BJ (cell line): ENCODE measurements at regions not wholly inside any gene's neighbourhood (a gene's known extent, or its start where the extent isn't known, plus 50 kb on each side); places are given as distances from the start of the nearest gene placed in this dataset.

Source experiments
- CTCF ChIA-PET: fragments of 350-600 bp; formaldehyde crosslinking; extraction: SDS; loops from one replicate; lab custom pipeline; 2021; ENCODE audit warnings: antibody characterized with exemption, inconsistent platforms; lab: Yijun Ruan, JAX
- POLR2A ChIA-PET: fragments of 300-600 bp; sonication (Branson Sonifier 250); formaldehyde crosslinking; extraction: SDS; loops from one replicate; lab custom pipeline; 2021; ENCODE audit warnings: antibody characterized with exemption; lab: Charles Lee
- DNase-seq: peaks from one replicate; pipeline ENCODE4 v3.0.0-alpha.2; 2011; ENCODE audit warnings: low read depth
- H3K27me3 ChIP-seq: 2 replicates; pipeline ENCODE4 v1.6.0; 2011; ENCODE audit warnings: low read length; ENCODE audit not compliant: control insufficient read depth, insufficient read depth
- H3K36me3 ChIP-seq: 2 replicates; pipeline ENCODE4 v1.5.1; 2011; ENCODE audit warnings: low read length; ENCODE audit not compliant: control insufficient read depth, insufficient read depth
- H3K4me3 ChIP-seq: 2 replicates; pipeline ENCODE4 v1.5.1; 2011; ENCODE audit warnings: low read depth, mild to moderate bottlenecking, control low read depth, low read length
- TF ChIP-seq, protein P1 (sequence below): IDR thresholded peaks from 2 replicates; pipeline ENCODE4 v1.5.1; 2011; ENCODE audit warnings: low read depth, mild to moderate bottlenecking, control low read depth, inconsistent platforms, low read length, moderate library complexity; ENCODE audit not compliant: insufficient read depth

DNA sequence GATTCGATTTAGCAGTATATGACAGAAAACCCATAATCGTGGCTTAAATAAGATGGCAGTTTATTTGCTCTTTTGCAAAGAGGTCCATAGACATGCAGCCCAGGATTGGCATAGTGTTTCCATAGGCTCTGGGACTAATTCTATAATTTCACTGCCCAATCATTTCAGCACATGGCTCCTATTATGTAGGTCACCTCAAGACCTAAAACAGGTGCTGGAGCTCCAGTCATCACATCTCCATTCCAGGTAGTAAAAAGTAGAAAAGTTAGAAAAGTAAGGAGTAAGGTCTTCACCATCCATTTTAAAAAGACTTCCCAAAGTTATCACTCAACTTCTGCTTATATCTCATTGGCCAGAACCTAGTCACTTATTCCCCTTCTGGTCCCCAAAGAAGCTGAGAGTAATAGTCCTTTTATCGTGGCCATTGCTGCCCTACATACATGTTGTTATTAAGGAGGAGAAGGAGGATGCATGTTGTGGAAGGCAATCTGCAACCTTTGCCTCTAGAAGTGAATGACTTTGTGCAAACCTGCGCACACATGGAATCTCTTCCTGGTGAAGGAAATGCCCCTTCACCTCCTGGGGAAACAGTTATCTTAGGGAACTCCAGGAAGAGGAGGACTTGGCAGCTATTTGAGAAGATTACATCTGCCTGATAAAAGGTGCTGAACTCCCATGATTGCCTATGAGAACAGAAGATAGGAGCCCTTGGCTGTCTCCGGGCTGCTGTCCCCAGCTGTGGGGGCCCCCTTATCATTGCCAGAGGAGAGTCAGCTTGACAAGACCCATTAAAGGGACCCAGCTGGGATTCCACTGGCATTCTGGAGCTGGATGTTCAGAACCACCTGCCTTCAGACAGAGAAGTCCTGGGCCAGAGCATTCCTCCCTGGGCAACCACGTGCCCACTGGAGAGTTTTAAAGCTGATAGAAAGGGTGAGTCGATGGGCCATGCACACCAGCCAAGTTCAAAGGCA lies 330.6 kb upstream of the ZMIZ1 start:
- H3K27me3 ChIP-seq = peaks cover 13% of the 10 kb centered on the region

DNA sequence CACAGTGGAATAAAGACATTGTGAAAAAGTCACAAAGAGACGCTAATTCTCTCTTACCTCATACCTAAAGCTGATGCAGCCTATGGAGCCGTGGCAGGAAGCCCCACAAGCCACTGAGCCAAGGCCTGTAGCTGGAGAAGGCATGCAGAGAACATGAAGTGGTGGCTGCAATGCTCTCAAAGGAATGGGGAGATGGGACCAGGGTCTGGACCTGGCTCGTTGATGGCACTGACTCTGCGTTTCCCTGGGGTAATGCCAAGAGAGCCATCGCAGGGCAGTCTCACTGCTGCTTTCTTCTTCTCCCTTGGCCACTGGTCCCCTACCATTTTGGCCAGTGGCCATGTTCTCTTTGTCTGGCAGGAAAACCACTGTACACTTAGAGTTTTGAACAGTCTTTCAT lies 329.9 kb upstream of the ZMIZ1 start:
- H3K4me3 ChIP-seq = no peak overlapping the region
- CTCF ChIA-PET = no interaction called here
- H3K27me3 ChIP-seq = peaks cover 13% of the 10 kb centered on the region
- no peaks in the 10 kb centered on the region for H3K36me3 ChIP-seq
- POLR2A ChIA-PET = no interaction called here
- TF ChIP-seq, protein P1, sequence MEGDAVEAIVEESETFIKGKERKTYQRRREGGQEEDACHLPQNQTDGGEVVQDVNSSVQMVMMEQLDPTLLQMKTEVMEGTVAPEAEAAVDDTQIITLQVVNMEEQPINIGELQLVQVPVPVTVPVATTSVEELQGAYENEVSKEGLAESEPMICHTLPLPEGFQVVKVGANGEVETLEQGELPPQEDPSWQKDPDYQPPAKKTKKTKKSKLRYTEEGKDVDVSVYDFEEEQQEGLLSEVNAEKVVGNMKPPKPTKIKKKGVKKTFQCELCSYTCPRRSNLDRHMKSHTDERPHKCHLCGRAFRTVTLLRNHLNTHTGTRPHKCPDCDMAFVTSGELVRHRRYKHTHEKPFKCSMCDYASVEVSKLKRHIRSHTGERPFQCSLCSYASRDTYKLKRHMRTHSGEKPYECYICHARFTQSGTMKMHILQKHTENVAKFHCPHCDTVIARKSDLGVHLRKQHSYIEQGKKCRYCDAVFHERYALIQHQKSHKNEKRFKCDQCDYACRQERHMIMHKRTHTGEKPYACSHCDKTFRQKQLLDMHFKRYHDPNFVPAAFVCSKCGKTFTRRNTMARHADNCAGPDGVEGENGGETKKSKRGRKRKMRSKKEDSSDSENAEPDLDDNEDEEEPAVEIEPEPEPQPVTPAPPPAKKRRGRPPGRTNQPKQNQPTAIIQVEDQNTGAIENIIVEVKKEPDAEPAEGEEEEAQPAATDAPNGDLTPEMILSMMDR = no peak
- DNase-seq = no peak

More for the DNA sequence above, 330.6 kb upstream of the ZMIZ1 start:
- TF ChIP-seq, protein P1 = no peak
- ChIA-PET CTCF (interaction anchor here (1.0 kb wide), 1 partner anchor 215 kb away, joined by 4 read pairs; no protein-coding TSS in a partner anchor), POLR2A (no interaction called here)
- DNase-seq = no peak
- Histone ChIP-seq H3K4me3 (no peak overlapping the region), H3K36me3 (no peaks in the 10 kb centered on the region)

DNA sequence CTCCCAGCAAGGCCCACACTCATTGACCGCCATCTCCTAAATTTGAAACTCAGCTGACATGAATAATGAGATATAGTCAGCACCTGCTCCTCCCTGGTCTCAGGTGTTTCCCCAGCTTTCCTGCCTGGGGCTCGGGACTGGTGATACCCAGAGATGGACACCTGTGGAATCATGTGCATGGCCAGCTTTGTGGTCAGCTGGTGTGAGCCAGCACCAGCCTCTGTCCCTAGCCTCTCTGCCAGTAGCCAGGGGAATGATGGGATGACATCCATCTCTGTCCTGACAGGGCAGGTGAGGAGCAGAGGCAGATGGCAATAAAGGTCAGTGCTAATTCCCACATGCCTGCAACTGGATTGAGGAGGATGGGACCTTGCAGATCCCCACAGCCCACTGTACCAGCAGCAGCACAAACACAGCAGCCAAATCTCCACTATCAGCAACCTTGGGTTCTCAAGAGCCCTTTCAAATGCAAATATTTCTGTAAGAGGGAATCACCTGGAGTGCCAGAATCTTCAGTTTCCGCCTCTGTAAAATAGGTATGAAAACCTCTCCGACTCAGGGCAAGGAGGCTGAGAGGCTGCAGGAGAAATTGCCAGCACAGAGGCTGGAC lies 329.2 kb upstream of the ZMIZ1 start:
- ChIA-PET POLR2A (no interaction called here), CTCF (no interaction called here)
- DNase-seq = no peak
- TF ChIP-seq, protein P1 = no peak
- H3K27me3 ChIP-seq = peaks cover 11% of the 10 kb centered on the region
- no peaks in the 10 kb centered on the region for H3K36me3 ChIP-seq
- no peak overlapping the region for H3K4me3 ChIP-seq

DNA sequence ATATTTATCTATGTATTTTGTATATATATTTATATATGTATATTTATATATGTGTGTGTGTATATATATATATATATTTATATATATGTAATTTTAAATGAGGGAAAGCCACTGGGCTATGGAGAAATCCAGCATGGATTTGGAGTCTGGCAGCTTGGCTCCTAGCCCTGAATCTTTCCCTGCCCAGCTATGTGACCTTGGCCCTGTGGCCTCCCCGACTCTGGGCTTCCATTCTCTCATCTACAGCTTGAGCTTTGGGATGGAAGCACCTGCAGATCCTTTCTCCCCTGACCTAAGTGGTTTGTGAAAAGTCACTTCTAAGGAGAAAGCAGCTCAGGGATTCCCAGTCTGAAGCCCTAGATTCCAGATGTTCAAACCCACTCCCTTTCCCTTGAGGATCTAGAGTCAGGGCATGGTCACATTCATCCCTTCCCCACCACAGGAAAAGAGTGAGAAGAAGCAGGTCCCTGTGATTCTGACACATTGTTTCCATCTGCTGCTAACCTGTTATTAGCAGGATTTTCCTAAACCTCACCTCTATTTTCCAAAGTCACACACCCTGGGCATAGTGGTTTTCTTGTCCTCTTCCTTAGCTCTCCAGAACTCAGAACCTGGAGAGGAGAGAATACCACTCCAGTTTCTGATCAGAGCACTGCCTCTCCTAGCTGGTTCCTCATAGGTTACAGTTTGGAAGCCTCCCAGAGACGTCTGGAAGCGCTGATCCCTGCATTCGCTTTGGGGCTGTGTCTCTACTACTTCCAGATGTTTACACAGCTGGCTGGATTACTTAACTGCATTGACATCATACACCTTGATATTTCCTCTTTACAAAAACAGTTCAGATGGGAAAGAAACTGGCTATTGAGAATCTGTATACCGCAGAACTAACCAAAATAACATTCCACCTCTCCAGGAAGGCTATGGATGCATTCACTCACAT lies 327.5 kb upstream of the ZMIZ1 start:
- DNase-seq = no peak

More for the DNA sequence above, 327.5 kb upstream of the ZMIZ1 start:
- ChIA-PET POLR2A (no interaction called here), CTCF (interaction anchor here (0.6 to 1.1 kb wide), 3 partner anchors 10 to 436 kb away, joined by 3 to 4 read pairs (median 3); no protein-coding TSS in a partner anchor)
- no peak overlapping the region for H3K4me3 ChIP-seq
- H3K27me3 ChIP-seq = peaks cover 12% of the 10 kb centered on the region
- TF ChIP-seq, protein P1 = no peak
- H3K36me3 ChIP-seq = no peaks in the 10 kb centered on the region
